ENCODE measurements at regions not wholly inside any gene's neighbourhood (a gene's known extent, or its start where the extent isn't known, plus 50 kb on each side); places are given as distances from the start of the nearest gene placed in this dataset.
"Not testable (repeated sequence)": the region's sequence is repeated elsewhere in the genome, so short reads cannot be mapped to it uniquely, and the experiment has no call there.

- POLR2A ChIA-PET = no interaction called here
- H3K4me3 ChIP-seq (ENCODE audit: low read depth, low read length) = no peak overlapping the region
- no peak for TF ChIP-seq CTCF (IDR thresholded peaks at IDR 0.05; ENCODE audit: insufficient read depth, low read length, missing control alignments)
- CTCF ChIA-PET = interaction anchor here (0.9 kb wide), 2 partner anchors 21 to 937 kb away, joined by 3 read pairs; no protein-coding TSS in a partner anchor
- DNase-seq (ENCODE audit: low read depth, low spot score) = no peak
These were observed 562.5 kb downstream of the INSC start for GRCh38 chr11:15677181-15677580.

- no peak for DNase-seq (ENCODE audit: low read depth, low spot score)
- ChIA-PET CTCF (interaction anchor here (1.2 kb wide), 1 partner anchor 20 kb away, joined by 3 read pairs; no protein-coding TSS in a partner anchor), POLR2A (no interaction called here)
- no peak for TF ChIP-seq CTCF (IDR thresholded peaks at IDR 0.05; ENCODE audit: insufficient read depth, low read length, missing control alignments)
- H3K4me3 ChIP-seq (ENCODE audit: low read depth, low read length) = no peak overlapping the region
These were observed 568.8 kb downstream of the INSC start for GRCh38 chr11:15683528-15683927.

- POLR2A ChIA-PET = no interaction called here
These were observed 570.6 kb downstream of the INSC start for GRCh38 chr11:15685306-15685705.

GRCh38 chr11:15686259-15686658 is 571.5 kb downstream of the INSC start:
- POLR2A ChIA-PET; H3K4me3 ChIP-seq (ENCODE audit: low read depth, low read length); DNase-seq (ENCODE audit: low read depth, low spot score); CTCF ChIA-PET: not testable (repeated sequence)

More at GRCh38 chr11:15685306-15685705, 570.6 kb downstream of the INSC start:
- DNase-seq (ENCODE audit: low read depth, low spot score) = no peak
- H3K4me3 ChIP-seq (ENCODE audit: low read depth, low read length) = no peak overlapping the region
- CTCF ChIA-PET = no interaction called here
- no peak for TF ChIP-seq CTCF (IDR thresholded peaks at IDR 0.05; ENCODE audit: insufficient read depth, low read length, missing control alignments)

- no peak for TF ChIP-seq CTCF (IDR thresholded peaks at IDR 0.05; ENCODE audit: insufficient read depth, low read length, missing control alignments)
- POLR2A ChIA-PET = no interaction called here
- DNase-seq (ENCODE audit: low read depth, low spot score) = no peak
- no peak overlapping the region for H3K4me3 ChIP-seq (ENCODE audit: low read depth, low read length)
- CTCF ChIA-PET = no interaction called here
These were observed 572.6 kb downstream of the INSC start for GRCh38 chr11:15687342-15687741.

- CTCF ChIA-PET = no interaction called here
- no peak for TF ChIP-seq CTCF (IDR thresholded peaks at IDR 0.05; ENCODE audit: insufficient read depth, low read length, missing control alignments)
- DNase-seq (ENCODE audit: low read depth, low spot score) = no peak
- H3K4me3 ChIP-seq (ENCODE audit: low read depth, low read length) = no peak overlapping the region
- POLR2A ChIA-PET = no interaction called here
These were observed 573.6 kb downstream of the INSC start for GRCh38 chr11:15688351-15688792.

GRCh38 chr11:15690320-15690719 is 575.6 kb downstream of the INSC start:
- ChIA-PET POLR2A (no interaction called here), CTCF (no interaction called here)
- H3K4me3 ChIP-seq (ENCODE audit: low read depth, low read length) = no peak overlapping the region
- DNase-seq (ENCODE audit: low read depth, low spot score) = no peak
- TF ChIP-seq CTCF (IDR thresholded peaks at IDR 0.05; ENCODE audit: insufficient read depth, low read length, missing control alignments) = no peak
